ENCODE measurements at regions not wholly inside any gene's neighbourhood (a gene's known extent, or its start where the extent isn't known, plus 50 kb on each side); places are given as distances from the start of the nearest gene placed in this dataset.

DNA sequence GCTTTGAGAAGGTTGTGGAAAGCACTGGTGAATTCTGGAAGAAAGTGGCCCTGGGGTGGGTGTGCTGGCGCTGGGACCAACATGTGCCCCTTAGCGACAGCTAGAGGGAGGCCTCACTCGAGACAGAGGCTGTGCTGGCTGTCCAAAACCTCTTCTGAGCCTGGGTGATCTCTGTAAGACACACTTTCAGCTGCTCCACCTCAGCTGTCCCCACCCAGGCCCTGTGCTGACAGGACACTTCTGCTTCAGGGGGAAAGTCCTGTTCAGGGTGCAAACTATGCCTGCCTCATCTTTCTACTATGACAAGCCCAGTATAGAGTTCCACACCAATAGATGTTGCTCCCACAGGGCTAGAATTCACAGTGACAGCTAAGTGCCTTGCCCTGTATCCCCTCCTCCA is 426.4 kb downstream of the MED10 start:
- no peaks in the 10 kb centered on the region for H3K4me1 ChIP-seq (ENCODE audit: control insufficient read depth, low read depth, low read length)

DNA sequence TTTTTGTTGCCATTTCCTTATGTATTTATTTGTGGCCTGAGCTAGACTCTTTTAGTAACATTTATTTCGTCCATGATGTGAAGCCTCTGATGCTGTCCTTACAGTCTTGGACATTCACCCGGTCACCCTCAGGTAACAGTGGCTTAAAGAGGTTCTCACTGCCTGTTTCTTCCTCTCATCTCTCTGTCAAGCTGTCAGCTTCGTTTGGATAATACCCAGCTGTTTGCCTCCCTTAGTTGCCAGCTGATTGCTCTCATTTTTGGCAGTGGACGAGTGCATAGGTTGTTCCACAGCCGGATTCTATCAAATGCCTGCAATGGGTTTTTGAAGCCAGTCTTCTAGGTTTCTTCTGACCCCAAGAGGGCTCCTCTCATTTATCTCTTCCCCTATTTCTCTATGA is 427.7 kb downstream of the MED10 start:
- H3K9ac ChIP-seq (ENCODE audit: low read length), result no peak overlapping the region
- H3K36me3 ChIP-seq (ENCODE audit: control insufficient read depth, low read depth, low read length), result no peaks in the 10 kb centered on the region
- no peak overlapping the region for H3K27ac ChIP-seq (ENCODE audit: low read length)
- no peak overlapping the region for H3K4me3 ChIP-seq (ENCODE audit: low read length)
- no peaks in the 10 kb centered on the region for H3K4me1 ChIP-seq (ENCODE audit: control insufficient read depth, low read depth, low read length)
- H3K9me3 ChIP-seq (ENCODE audit: control insufficient read depth, low read depth, low read length), result no peaks in the 10 kb centered on the region
- no peaks in the 10 kb centered on the region for H3K27me3 ChIP-seq (ENCODE audit: control insufficient read depth, insufficient read depth, low read length)

More for the DNA sequence above, 426.4 kb downstream of the MED10 start:
- no peak overlapping the region for H3K9ac ChIP-seq (ENCODE audit: low read length)
- H3K27me3 ChIP-seq (ENCODE audit: control insufficient read depth, insufficient read depth, low read length), result no peaks in the 10 kb centered on the region
- no peak overlapping the region for H3K4me3 ChIP-seq (ENCODE audit: low read length)
- peaks cover 4% of the 10 kb centered on the region for H3K9me3 ChIP-seq (ENCODE audit: control insufficient read depth, low read depth, low read length)
- H3K27ac ChIP-seq (ENCODE audit: low read length), result no peak overlapping the region
- H3K36me3 ChIP-seq (ENCODE audit: control insufficient read depth, low read depth, low read length), result no peaks in the 10 kb centered on the region

DNA sequence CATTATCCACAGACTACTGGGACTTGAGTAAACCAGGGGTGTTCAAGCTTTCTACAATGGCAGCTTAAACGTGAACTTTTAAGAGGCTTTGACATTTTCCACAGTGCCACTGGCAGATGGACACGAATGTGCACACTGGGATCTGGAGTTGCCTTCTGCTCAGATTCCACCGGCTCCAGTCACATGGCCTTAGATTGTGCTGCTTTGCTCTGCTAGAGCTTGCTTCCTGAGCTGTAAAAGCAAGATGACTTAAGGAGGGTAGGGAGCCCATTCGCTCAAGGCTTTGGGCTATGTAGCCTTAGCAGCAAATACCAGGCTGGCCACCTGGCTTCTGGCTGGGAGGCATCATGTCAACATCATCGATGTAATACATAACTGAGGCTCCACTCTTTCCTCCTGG is 436.9 kb downstream of the MED10 start:
- no peak overlapping the region for H3K4me3 ChIP-seq (ENCODE audit: low read length)
- no peaks in the 10 kb centered on the region for H3K4me1 ChIP-seq (ENCODE audit: control insufficient read depth, low read depth, low read length)
- H3K27me3 ChIP-seq (ENCODE audit: control insufficient read depth, insufficient read depth, low read length), result no peaks in the 10 kb centered on the region
- H3K9ac ChIP-seq (ENCODE audit: low read length), result no peak overlapping the region
- no peaks in the 10 kb centered on the region for H3K36me3 ChIP-seq (ENCODE audit: control insufficient read depth, low read depth, low read length)
- H3K27ac ChIP-seq (ENCODE audit: low read length), result no peak overlapping the region
- no peaks in the 10 kb centered on the region for H3K9me3 ChIP-seq (ENCODE audit: control insufficient read depth, low read depth, low read length)

DNA sequence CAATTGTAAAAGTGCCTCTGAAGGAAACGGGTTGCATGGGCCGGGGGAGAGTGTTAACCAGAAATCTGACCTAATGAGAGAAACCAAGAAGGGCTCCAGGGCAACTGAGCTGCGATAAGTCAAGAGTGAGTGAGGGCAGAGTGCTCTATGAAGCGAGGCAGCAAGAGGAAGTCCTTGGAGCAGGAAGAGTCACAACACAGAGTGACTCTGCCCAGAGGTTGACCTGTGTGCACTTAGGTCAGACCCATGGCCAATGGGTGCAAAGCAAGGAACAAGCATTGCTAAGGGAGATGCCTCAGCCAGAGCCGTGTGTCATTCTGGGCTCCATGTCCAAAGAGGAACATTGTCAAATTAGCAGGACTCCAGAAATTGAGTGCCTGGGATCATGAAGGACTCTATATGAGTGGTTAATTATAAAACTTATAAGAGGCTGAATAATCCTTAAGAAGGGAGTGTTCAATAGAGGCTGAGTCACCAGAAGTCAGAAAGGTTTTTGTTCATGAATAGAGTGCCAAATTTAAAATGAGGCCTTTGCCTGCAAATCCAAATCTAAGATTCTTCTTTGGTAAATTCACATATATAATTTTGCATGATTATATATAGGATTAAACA is 438.5 kb downstream of the MED10 start:
- no peaks in the 10 kb centered on the region for H3K4me1 ChIP-seq (ENCODE audit: control insufficient read depth, low read depth, low read length)
- H3K4me3 ChIP-seq (ENCODE audit: low read length), result no peak overlapping the region
- H3K27me3 ChIP-seq (ENCODE audit: control insufficient read depth, insufficient read depth, low read length), result no peaks in the 10 kb centered on the region
- H3K36me3 ChIP-seq (ENCODE audit: control insufficient read depth, low read depth, low read length), result no peaks in the 10 kb centered on the region
- H3K9me3 ChIP-seq (ENCODE audit: control insufficient read depth, low read depth, low read length), result no peaks in the 10 kb centered on the region
- no peak overlapping the region for H3K27ac ChIP-seq (ENCODE audit: low read length)
- no peak overlapping the region for H3K9ac ChIP-seq (ENCODE audit: low read length)

DNA sequence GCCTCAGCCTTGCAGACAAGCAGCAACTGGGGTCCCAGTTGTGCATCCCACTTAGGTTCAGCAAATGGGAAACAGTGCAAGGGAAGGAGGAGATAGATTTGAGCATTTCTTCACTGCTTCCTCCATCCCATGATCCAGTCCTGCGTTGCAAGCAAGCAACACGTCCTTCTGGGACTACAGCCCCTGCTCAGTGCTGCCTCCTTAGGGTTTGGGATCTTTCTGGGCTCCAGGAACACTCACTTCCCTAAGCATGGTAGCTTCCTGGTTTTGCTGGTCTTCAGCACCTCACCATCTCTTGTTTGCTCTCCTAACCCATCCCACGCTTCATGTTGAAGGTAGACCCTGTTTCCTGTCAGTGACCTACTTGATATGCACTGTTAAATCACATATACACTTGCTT is 444.7 kb downstream of the MED10 start:
- Histone ChIP-seq H3K4me3 (ENCODE audit: low read length) (no peak overlapping the region), H3K27ac (ENCODE audit: low read length) (no peak overlapping the region), H3K36me3 (ENCODE audit: control insufficient read depth, low read depth, low read length) (no peaks in the 10 kb centered on the region), H3K4me1 (ENCODE audit: control insufficient read depth, low read depth, low read length) (no peaks in the 10 kb centered on the region), H3K9me3 (ENCODE audit: control insufficient read depth, low read depth, low read length) (no peaks in the 10 kb centered on the region), H3K27me3 (ENCODE audit: control insufficient read depth, insufficient read depth, low read length) (no peaks in the 10 kb centered on the region), H3K9ac (ENCODE audit: low read length) (no peak overlapping the region)

DNA sequence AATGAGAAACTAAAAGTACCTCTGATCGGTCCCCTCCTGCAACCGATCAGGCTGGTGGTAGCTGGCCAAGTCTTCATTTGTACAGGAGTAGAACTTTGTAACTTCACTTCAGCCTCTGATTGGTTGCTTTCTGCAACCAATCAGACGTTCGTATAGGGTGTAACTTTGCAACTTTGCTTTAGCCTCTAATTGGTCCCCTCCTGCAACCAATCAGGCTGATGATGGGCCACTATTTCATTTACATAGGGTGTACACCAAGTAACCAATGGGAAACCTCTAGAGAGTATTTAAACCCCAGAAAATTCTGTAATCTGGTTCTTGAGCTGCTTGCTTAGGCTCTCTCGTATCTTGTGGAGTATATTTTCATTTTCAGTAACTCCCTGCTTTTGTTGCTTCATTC is 445.5 kb downstream of the MED10 start:
- Histone ChIP-seq H3K4me1 (ENCODE audit: control insufficient read depth, low read depth, low read length) (no peaks in the 10 kb centered on the region), H3K27ac (ENCODE audit: low read length) (no peak overlapping the region), H3K27me3 (ENCODE audit: control insufficient read depth, insufficient read depth, low read length) (no peaks in the 10 kb centered on the region), H3K9ac (ENCODE audit: low read length) (no peak overlapping the region), H3K9me3 (ENCODE audit: control insufficient read depth, low read depth, low read length) (no peaks in the 10 kb centered on the region), H3K36me3 (ENCODE audit: control insufficient read depth, low read depth, low read length) (no peaks in the 10 kb centered on the region), H3K4me3 (ENCODE audit: low read length) (no peak overlapping the region)

DNA sequence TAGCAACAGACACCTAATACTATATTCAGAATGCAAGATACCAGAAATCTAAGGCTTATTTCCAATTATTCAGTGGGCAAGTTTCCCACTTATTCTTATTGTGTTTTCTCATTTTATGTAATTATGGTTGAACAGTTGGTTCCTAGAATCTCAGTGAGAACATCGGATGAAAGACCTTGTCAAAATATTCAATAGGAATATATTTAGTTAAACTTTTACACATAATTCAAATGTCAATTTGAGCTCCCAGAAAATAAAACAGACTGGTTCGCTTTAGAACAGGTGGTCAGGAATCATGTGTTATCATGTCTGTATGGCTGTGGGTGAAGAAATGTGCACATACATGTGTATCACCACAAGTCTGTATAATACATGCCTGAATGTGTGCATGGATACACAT is 447.8 kb downstream of the MED10 start:
- Histone ChIP-seq H3K27ac (ENCODE audit: low read length) (no peak overlapping the region), H3K9ac (ENCODE audit: low read length) (no peak overlapping the region), H3K4me3 (ENCODE audit: low read length) (no peak overlapping the region), H3K9me3 (ENCODE audit: control insufficient read depth, low read depth, low read length) (no peaks in the 10 kb centered on the region), H3K4me1 (ENCODE audit: control insufficient read depth, low read depth, low read length) (no peaks in the 10 kb centered on the region), H3K27me3 (ENCODE audit: control insufficient read depth, insufficient read depth, low read length) (no peaks in the 10 kb centered on the region), H3K36me3 (ENCODE audit: control insufficient read depth, low read depth, low read length) (no peaks in the 10 kb centered on the region)

DNA sequence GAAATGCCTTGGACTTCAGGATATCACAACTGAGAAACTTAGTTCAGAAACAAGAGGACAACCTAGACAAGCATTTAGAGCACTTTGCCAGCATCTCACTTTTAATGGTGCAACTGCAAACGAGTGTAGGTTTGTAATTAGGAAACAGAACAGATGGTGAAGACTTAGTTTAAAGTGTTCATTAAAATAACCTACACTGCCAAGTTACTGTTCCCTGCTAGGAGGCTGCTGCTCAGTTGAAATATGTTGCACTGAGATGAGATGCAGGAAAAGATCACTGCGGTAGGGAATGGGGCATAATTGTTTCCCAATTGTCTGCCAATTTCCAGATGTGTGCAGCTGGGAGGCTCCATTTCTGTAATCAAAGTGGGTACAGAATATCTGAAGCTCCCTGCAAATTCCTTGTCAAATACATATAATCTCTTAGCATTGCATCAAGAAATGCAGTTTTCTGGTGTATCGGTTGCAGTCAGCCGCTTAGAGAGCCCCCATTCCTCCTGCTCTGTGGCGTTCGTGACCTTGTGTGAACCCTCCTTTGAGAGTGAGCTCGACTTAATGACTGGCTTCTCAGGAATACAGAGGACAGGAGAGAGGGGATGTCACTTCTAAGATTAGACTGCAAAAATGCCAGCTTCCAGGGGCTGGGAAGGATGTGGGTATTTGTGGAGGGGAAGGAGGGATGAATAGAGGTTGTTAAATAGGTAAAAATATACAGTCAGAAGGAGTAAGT is 448.9 kb downstream of the MED10 start:
- no peak overlapping the region for H3K9ac ChIP-seq (ENCODE audit: low read length)
- no peaks in the 10 kb centered on the region for H3K36me3 ChIP-seq (ENCODE audit: control insufficient read depth, low read depth, low read length)
- no peak overlapping the region for H3K27ac ChIP-seq (ENCODE audit: low read length)
- no peaks in the 10 kb centered on the region for H3K4me1 ChIP-seq (ENCODE audit: control insufficient read depth, low read depth, low read length)
- no peak overlapping the region for H3K4me3 ChIP-seq (ENCODE audit: low read length)
- no peaks in the 10 kb centered on the region for H3K27me3 ChIP-seq (ENCODE audit: control insufficient read depth, insufficient read depth, low read length)
- H3K9me3 ChIP-seq (ENCODE audit: control insufficient read depth, low read depth, low read length), result no peaks in the 10 kb centered on the region

DNA sequence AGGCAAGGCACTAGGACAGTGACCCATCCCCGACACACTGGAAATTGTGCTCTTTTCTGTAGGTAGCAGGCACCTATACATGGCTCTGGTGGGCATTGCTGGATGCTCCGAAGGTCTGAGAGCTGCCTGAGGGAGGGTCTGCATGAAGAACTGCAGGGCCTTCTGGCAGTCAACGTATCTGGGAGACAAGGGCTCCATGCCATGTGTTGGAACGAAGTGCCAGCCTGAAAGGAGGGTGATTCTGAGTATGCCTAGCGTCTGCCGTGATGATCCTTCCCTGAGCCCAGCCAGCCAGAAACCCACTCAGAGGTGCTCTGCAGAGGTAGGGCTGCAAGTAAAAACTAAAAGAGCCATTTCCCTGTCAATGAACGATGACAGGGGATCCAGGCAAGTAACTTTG is 453.2 kb downstream of the MED10 start:
- Histone ChIP-seq H3K9me3 (ENCODE audit: control insufficient read depth, low read depth, low read length) (no peaks in the 10 kb centered on the region), H3K27ac (ENCODE audit: low read length) (no peak overlapping the region), H3K4me3 (ENCODE audit: low read length) (no peak overlapping the region), H3K9ac (ENCODE audit: low read length) (no peak overlapping the region), H3K36me3 (ENCODE audit: control insufficient read depth, low read depth, low read length) (no peaks in the 10 kb centered on the region), H3K4me1 (ENCODE audit: control insufficient read depth, low read depth, low read length) (no peaks in the 10 kb centered on the region), H3K27me3 (ENCODE audit: control insufficient read depth, insufficient read depth, low read length) (no peaks in the 10 kb centered on the region)

DNA sequence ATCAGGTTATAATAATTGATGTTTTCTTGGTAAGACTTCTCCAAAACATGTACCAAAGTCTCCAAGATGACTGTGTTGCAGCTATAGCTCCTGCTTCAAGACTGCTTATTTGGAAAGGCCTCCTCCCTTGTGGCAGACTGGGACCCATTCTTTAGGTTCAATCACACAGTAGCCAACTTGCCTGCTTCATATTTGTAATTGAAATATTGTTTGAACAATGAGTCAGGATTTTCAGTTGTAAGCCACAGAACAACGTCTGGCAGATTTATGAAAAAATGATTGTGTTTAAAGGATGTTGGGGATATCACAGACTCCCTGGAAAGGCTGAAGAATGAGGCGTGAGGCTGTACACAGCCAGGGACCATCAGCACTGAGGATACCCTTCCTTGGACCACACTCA is 458.9 kb downstream of the MED10 start:
- no peaks in the 10 kb centered on the region for H3K36me3 ChIP-seq (ENCODE audit: control insufficient read depth, low read depth, low read length)
- H3K9me3 ChIP-seq (ENCODE audit: control insufficient read depth, low read depth, low read length), result no peaks in the 10 kb centered on the region
- no peak overlapping the region for H3K9ac ChIP-seq (ENCODE audit: low read length)
- H3K4me3 ChIP-seq (ENCODE audit: low read length), result no peak overlapping the region
- no peaks in the 10 kb centered on the region for H3K4me1 ChIP-seq (ENCODE audit: control insufficient read depth, low read depth, low read length)
- no peak overlapping the region for H3K27ac ChIP-seq (ENCODE audit: low read length)
- H3K27me3 ChIP-seq (ENCODE audit: control insufficient read depth, insufficient read depth, low read length), result no peaks in the 10 kb centered on the region

DNA sequence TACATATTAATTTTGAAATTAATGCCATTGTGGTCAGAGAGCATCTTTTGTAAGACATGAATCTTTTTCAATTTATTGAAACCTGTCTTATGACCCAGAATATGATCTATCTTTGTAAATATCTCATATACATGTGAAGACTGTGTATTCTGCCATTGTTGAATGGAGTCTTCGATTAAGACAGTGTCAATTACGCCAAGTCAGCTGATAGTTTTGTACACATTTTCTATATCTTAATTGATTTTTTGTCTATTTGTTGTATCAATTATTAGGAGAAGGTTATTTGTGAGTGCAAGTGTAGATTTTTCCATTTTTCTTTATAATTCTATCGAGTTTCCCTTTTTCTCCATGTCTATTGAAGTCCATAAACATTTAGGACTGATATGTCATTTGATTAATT is 471.6 kb downstream of the MED10 start:
- no peak overlapping the region for H3K27ac ChIP-seq (ENCODE audit: low read length)
- no peak overlapping the region for H3K9ac ChIP-seq (ENCODE audit: low read length)
- H3K27me3 ChIP-seq (ENCODE audit: control insufficient read depth, insufficient read depth, low read length), result no peaks in the 10 kb centered on the region
- H3K4me3 ChIP-seq (ENCODE audit: low read length), result no peak overlapping the region
- H3K4me1 ChIP-seq (ENCODE audit: control insufficient read depth, low read depth, low read length), result peaks cover 10% of the 10 kb centered on the region
- no peaks in the 10 kb centered on the region for H3K9me3 ChIP-seq (ENCODE audit: control insufficient read depth, low read depth, low read length)
- H3K36me3 ChIP-seq (ENCODE audit: control insufficient read depth, low read depth, low read length), result no peaks in the 10 kb centered on the region

DNA sequence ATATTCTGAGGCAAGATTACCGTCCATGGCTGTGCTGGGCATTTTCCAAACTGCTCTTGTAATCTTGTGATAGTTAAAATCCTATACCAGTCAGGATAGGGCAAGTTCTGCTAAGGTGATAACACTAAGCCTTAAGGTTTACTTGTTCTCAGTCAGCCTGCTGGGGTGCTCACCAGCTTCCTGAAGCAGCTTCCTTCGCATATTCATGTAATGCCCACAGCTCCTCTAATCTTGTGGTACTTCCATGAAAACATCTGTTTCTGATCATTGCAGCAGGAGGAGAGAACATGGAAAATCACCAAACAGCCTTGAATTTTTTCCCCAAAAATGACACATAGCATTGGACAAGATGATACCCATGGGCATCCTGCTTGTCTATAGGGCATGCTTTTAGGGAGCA is 473.2 kb downstream of the MED10 start:
- Histone ChIP-seq H3K27ac (ENCODE audit: low read length) (no peak overlapping the region), H3K4me3 (ENCODE audit: low read length) (no peak overlapping the region), H3K36me3 (ENCODE audit: control insufficient read depth, low read depth, low read length) (no peaks in the 10 kb centered on the region), H3K4me1 (ENCODE audit: control insufficient read depth, low read depth, low read length) (peaks cover 10% of the 10 kb centered on the region), H3K9ac (ENCODE audit: low read length) (no peak overlapping the region), H3K9me3 (ENCODE audit: control insufficient read depth, low read depth, low read length) (no peaks in the 10 kb centered on the region), H3K27me3 (ENCODE audit: control insufficient read depth, insufficient read depth, low read length) (no peaks in the 10 kb centered on the region)
